HEK293 (cell line): ENCODE measurements at regions not wholly inside any gene's neighbourhood (a gene's known extent, or its start where the extent isn't known, plus 50 kb on each side); places are given as distances from the start of the nearest gene placed in this dataset.

Experiments used
- CTCF ChIA-PET: fragments of 350-600 bp; formaldehyde crosslinking; extraction: SDS; loops from one replicate; lab custom pipeline; 2021; ENCODE audit warnings: antibody characterized with exemption; lab: Yijun Ruan, JAX
- POLR2A ChIA-PET: fragments of 300-600 bp; formaldehyde crosslinking; extraction: SDS; loops from one replicate; lab custom pipeline; 2020; ENCODE audit warnings: antibody characterized with exemption, inconsistent platforms; lab: Yijun Ruan, JAX
- H3K27ac ChIP-seq: fragments of 200-500 bp; sonication (Bioruptor generic); 2 replicates; pipeline ENCODE4 v1.5.1; 2014; ENCODE audit warnings: low read depth, low read length, control low read depth, inconsistent platforms; ENCODE audit errors: extremely low read depth
- H3K36me3 ChIP-seq, 2 experiments: fragments of 200-500 bp in 1 of 2; sonication (Bioruptor generic) in 1 of 2; 1 replicate in 1 of 2; 2 replicates in 1 of 2; pipeline ENCODE4 v1.5.1; 2014 to 2017; ENCODE audit warnings: inconsistent platforms in 2 of 2, low read length in 2 of 2; ENCODE audit not compliant: control insufficient read depth in 2 of 2, insufficient read depth in 1 of 2
- H3K4me1 ChIP-seq: fragments of 200-500 bp; sonication (Bioruptor generic); 2 replicates; pipeline ENCODE4 v1.5.1; 2014; ENCODE audit warnings: mild to moderate bottlenecking, low read length, inconsistent platforms; ENCODE audit not compliant: control insufficient read depth, insufficient read depth
- H3K4me3 ChIP-seq: 2 replicates; pipeline ENCODE4 v1.5.1; 2011; ENCODE audit warnings: low read depth, mild to moderate bottlenecking, control low read depth, low read length, moderate library complexity
- H3K9me3 ChIP-seq: fragments of 200-500 bp; sonication (Bioruptor generic); 2 replicates; pipeline ENCODE4 v1.5.1; 2014; ENCODE audit warnings: low read depth, low read length, inconsistent platforms; ENCODE audit not compliant: control insufficient read depth, insufficient read depth
- KLF9 ChIP-seq: fragments of 450-650 bp; formaldehyde crosslinking; IDR thresholded peaks from 2 replicates; pipeline ENCODE4 v1.5.1; 2016; ENCODE audit warnings: missing biosample characterization, missing genetic modification characterization, low read depth
- ZIC2 ChIP-seq: fragments of 450-650 bp; formaldehyde crosslinking; IDR thresholded peaks from 2 replicates; pipeline ENCODE4 v1.5.1; 2016; ENCODE audit warnings: missing biosample characterization, missing genetic modification characterization
- ZNF221 ChIP-seq: fragments of 450-650 bp; formaldehyde crosslinking; IDR thresholded peaks from 2 replicates; pipeline ENCODE4 v1.5.1; 2017; ENCODE audit warnings: missing biosample characterization, missing genetic modification characterization, borderline replicate concordance
- ZNF791 ChIP-seq: fragments of 450-650 bp; formaldehyde crosslinking; IDR thresholded peaks from 2 replicates; pipeline ENCODE4 v1.5.1; 2016; ENCODE audit warnings: missing biosample characterization, missing genetic modification characterization
- TF ChIP-seq, protein P1 (sequence below): fragments of 450-650 bp; formaldehyde crosslinking; IDR thresholded peaks from 2 replicates; pipeline ENCODE4 v1.5.1; 2016; ENCODE audit warnings: missing biosample characterization, missing genetic modification characterization
- TF ChIP-seq, protein P2 (sequence below): fragments of 450-650 bp; formaldehyde crosslinking; IDR thresholded peaks from 2 replicates; pipeline ENCODE4 v1.5.1; 2016; ENCODE audit warnings: missing biosample characterization, missing genetic modification characterization, borderline replicate concordance
- TF ChIP-seq, protein P3 (sequence below): fragments of 450-650 bp; IDR thresholded peaks from 2 replicates; pipeline ENCODE4 v1.5.1; 2018; ENCODE audit warnings: missing biosample characterization, mild to moderate bottlenecking, missing genetic modification characterization

DNA sequence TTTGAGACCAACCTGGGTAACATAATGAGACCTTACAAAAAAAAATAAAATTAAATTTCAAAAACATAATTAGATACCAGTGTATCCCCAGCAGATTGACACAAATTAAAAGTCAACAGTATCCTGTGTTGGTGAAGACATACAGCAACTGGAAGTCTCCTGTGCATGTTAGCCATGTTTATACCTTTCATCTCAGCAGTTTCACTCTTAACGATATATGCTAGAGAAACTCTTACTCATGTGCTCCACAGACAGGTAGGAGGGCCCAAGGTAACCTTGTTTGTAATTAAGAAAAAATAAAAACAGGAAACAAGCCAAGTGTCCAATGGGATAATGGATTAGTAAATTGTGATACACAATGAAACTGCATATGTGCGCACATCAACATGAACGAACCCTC is 50.1 kb upstream of the N4BP3 start:
- Histone ChIP-seq H3K4me3 (no peak overlapping the region), H3K4me1 (no peaks in the 10 kb centered on the region), H3K9me3 (no peaks in the 10 kb centered on the region), H3K36me3 (no peaks in the 10 kb centered on the region), H3K27ac (no peak overlapping the region)
- POLR2A ChIA-PET, result no interaction called here
- CTCF ChIA-PET, result interaction anchor here (0.6 to 1.3 kb wide), 4 partner anchors 21 to 746 kb away, joined by 3 to 6 read pairs (median 3); no protein-coding TSS in a partner anchor
- TF ChIP-seq ZNF221, result no peak

DNA sequence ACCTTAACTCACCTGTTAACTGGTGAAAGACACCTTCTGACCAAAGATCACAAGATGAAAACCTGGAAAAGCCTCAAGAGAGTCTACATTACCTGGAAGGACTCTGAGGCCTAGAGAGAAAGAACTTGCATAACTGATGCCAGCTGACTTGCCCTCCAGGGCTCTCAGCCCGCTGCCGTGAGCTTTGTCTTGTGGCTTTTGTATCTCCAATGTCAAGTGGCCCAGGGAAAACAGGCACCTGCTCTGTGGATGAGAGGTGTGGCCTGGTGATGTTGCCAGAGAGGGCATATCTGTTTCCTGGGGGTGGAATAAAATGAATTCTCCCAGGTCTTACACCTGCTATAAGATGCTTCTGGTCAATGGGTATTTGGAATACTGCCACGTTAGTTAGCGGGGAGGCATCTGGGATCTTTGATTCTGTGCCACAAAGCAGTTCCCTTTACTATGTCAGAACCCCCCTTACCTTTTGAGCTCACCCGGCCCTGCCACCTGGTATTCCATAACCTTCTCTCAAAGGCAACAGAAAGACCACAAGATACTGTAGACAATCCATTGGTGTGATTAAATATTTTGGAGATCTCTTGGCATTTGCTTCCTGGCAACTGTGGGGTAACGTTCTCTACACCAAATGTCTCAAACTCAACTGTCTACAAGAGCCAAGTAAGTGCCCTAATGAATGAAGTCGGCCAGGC is 54.9 kb upstream of the N4BP3 start:
- no peaks in the 10 kb centered on the region for H3K36me3 ChIP-seq
- H3K4me3 ChIP-seq, result no peak overlapping the region
- no peaks in the 10 kb centered on the region for H3K9me3 ChIP-seq
- H3K27ac ChIP-seq, result no peak overlapping the region
- H3K4me1 ChIP-seq, result no peaks in the 10 kb centered on the region
- POLR2A ChIA-PET, result no interaction called here
- TF ChIP-seq, protein P1, sequence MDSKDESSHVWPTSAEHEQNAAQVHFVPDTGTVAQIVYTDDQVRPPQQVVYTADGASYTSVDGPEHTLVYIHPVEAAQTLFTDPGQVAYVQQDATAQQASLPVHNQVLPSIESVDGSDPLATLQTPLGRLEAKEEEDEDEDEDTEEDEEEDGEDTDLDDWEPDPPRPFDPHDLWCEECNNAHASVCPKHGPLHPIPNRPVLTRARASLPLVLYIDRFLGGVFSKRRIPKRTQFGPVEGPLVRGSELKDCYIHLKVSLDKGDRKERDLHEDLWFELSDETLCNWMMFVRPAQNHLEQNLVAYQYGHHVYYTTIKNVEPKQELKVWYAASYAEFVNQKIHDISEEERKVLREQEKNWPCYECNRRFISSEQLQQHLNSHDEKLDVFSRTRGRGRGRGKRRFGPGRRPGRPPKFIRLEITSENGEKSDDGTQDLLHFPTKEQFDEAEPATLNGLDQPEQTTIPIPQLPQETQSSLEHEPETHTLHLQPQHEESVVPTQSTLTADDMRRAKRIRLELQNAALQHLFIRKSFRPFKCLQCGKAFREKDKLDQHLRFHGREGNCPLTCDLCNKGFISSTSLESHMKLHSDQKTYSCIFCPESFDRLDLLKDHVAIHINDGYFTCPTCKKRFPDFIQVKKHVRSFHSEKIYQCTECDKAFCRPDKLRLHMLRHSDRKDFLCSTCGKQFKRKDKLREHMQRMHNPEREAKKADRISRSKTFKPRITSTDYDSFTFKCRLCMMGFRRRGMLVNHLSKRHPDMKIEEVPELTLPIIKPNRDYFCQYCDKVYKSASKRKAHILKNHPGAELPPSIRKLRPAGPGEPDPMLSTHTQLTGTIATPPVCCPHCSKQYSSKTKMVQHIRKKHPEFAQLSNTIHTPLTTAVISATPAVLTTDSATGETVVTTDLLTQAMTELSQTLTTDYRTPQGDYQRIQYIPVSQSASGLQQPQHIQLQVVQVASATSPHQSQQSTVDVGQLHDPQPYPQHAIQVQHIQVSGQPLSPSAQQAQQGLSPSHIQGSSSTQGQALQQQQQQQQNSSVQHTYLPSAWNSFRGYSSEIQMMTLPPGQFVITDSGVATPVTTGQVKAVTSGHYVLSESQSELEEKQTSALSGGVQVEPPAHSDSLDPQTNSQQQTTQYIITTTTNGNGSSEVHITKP (tag by site-specific recombination), result 0 out of 2 replicates have a peak, but pooled peaks have one; percentile 20
- TF ChIP-seq KLF9 (tag by site-specific recombination), result no peak
- TF ChIP-seq, all 188 proteins: peak for 1
- CTCF ChIA-PET, result interaction anchor here (1.3 kb wide), 1 partner anchor 124 kb away, joined by 3 read pairs; no protein-coding TSS in a partner anchor

DNA sequence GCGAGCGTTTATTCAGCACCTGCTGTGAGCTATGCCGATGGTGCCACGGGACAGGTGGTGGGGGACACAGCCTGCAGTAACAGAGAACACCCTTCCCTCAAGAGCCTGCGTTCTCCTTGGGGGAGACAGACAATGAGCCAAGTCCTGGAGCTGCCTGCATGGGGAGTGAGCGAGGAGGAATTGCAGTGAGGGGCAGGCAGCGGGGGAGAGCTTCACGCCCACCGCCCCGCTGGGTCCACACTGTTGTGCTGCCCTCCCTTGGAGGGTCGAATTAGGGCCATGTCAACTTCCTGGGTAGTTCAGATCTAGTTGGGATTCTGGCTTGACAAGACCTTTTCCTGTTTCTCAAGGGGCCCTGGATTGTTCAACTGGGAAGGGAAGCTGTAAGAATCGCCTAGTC is 55.5 kb upstream of the N4BP3 start:
- ChIA-PET POLR2A (no interaction called here), CTCF (interaction anchor here (1.3 kb wide), 1 partner anchor 123 kb away, joined by 3 read pairs; no protein-coding TSS in a partner anchor)
- H3K27ac ChIP-seq, result no peak overlapping the region
- no peaks in the 10 kb centered on the region for H3K4me1 ChIP-seq
- H3K4me3 ChIP-seq, result no peak overlapping the region
- TF ChIP-seq ZNF791 (tag by site-specific recombination) (no peak), ZIC2 (tag by site-specific recombination) (peak; percentile 48; the same call in 1 of the 2 replicates)
- TF ChIP-seq, protein P2, sequence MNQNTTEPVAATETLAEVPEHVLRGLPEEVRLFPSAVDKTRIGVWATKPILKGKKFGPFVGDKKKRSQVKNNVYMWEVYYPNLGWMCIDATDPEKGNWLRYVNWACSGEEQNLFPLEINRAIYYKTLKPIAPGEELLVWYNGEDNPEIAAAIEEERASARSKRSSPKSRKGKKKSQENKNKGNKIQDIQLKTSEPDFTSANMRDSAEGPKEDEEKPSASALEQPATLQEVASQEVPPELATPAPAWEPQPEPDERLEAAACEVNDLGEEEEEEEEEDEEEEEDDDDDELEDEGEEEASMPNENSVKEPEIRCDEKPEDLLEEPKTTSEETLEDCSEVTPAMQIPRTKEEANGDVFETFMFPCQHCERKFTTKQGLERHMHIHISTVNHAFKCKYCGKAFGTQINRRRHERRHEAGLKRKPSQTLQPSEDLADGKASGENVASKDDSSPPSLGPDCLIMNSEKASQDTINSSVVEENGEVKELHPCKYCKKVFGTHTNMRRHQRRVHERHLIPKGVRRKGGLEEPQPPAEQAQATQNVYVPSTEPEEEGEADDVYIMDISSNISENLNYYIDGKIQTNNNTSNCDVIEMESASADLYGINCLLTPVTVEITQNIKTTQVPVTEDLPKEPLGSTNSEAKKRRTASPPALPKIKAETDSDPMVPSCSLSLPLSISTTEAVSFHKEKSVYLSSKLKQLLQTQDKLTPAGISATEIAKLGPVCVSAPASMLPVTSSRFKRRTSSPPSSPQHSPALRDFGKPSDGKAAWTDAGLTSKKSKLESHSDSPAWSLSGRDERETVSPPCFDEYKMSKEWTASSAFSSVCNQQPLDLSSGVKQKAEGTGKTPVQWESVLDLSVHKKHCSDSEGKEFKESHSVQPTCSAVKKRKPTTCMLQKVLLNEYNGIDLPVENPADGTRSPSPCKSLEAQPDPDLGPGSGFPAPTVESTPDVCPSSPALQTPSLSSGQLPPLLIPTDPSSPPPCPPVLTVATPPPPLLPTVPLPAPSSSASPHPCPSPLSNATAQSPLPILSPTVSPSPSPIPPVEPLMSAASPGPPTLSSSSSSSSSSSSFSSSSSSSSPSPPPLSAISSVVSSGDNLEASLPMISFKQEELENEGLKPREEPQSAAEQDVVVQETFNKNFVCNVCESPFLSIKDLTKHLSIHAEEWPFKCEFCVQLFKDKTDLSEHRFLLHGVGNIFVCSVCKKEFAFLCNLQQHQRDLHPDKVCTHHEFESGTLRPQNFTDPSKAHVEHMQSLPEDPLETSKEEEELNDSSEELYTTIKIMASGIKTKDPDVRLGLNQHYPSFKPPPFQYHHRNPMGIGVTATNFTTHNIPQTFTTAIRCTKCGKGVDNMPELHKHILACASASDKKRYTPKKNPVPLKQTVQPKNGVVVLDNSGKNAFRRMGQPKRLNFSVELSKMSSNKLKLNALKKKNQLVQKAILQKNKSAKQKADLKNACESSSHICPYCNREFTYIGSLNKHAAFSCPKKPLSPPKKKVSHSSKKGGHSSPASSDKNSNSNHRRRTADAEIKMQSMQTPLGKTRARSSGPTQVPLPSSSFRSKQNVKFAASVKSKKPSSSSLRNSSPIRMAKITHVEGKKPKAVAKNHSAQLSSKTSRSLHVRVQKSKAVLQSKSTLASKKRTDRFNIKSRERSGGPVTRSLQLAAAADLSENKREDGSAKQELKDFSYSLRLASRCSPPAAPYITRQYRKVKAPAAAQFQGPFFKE (tag by site-specific recombination), result no peak
- TF ChIP-seq, protein P3, sequence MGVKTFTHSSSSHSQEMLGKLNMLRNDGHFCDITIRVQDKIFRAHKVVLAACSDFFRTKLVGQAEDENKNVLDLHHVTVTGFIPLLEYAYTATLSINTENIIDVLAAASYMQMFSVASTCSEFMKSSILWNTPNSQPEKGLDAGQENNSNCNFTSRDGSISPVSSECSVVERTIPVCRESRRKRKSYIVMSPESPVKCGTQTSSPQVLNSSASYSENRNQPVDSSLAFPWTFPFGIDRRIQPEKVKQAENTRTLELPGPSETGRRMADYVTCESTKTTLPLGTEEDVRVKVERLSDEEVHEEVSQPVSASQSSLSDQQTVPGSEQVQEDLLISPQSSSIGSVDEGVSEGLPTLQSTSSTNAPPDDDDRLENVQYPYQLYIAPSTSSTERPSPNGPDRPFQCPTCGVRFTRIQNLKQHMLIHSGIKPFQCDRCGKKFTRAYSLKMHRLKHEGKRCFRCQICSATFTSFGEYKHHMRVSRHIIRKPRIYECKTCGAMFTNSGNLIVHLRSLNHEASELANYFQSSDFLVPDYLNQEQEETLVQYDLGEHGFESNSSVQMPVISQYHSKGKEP (tag by site-specific recombination), result no peak
- no peaks in the 10 kb centered on the region for H3K9me3 ChIP-seq
- no peaks in the 10 kb centered on the region for H3K36me3 ChIP-seq
